Left lung (tissue), 4 donors: ENCODE measurements at regions not wholly inside any gene's neighbourhood (a gene's known extent, or its start where the extent isn't known, plus 50 kb on each side); places are given as distances from the start of the nearest gene placed in this dataset.

ENCODE experiments used
- ATAC-seq: fragments of 200-7000 bp; cut with Tn5 transposase; one replicate; pipeline ENCODE4 v1.9.1; 2020; ENCODE audit warnings: moderate library complexity
- DNase-seq, 4 donors: peaks; one replicate each; pipeline ENCODE4 v3.0.0-alpha.2; 2013 to 2020
- H3K27ac ChIP-seq, 2 donors: fragments of 200-600 bp; sonication (generic) in 1 of 2; one replicate each; pipeline versions ENCODE4 v1.5.0 to v1.8.0; 2020 to 2021
- H3K27me3 ChIP-seq, 2 donors: fragments of 200-600 bp; sonication (generic) in 1 of 2; one replicate each; pipeline versions ENCODE4 v1.5.0 to v1.8.0; 2020 to 2021
- H3K36me3 ChIP-seq, 2 donors: fragments of 200-600 bp; sonication (generic) in 1 of 2; one replicate each; pipeline versions ENCODE4 v1.5.0 to v1.8.0; 2020 to 2021
- H3K4me1 ChIP-seq, 2 donors: fragments of 200-600 bp; one replicate each; pipeline ENCODE4 v1.8.0; 2021
- H3K4me3 ChIP-seq, 2 donors: fragments of 200-600 bp; sonication (generic) in 1 of 2; one replicate each; pipeline versions ENCODE4 v1.5.0 to v1.8.0; 2020 to 2021; ENCODE audit warnings: mild to moderate bottlenecking in 1 of 2
- H3K9me3 ChIP-seq, 2 donors: fragments of 200-600 bp; sonication (generic) in 1 of 2; one replicate each; pipeline versions ENCODE4 v1.5.0 to v1.8.0; 2020 to 2021
- intact Hi-C, 2 donors: fragments of 100-400 bp; cut with DNase I; formaldehyde crosslinking; loops; one replicate each; pipeline versions ENCODE4 v1.11.2 to v1.14.2; 2022
- TF ChIP-seq, protein P1 (sequence below), 2 donors: fragments of 200-600 bp; sonication (generic) in 1 of 2; IDR thresholded peaks; one replicate each; pipeline versions ENCODE4 v1.5.0 to v1.8.0; 2021; ENCODE audit warnings: antibody characterized with exemption in 2 of 2
- donor health status: DM: no; HTN: yes; CAD: no.
- donor health status: DM: no; HTN: no; CAD: no.

DNA sequence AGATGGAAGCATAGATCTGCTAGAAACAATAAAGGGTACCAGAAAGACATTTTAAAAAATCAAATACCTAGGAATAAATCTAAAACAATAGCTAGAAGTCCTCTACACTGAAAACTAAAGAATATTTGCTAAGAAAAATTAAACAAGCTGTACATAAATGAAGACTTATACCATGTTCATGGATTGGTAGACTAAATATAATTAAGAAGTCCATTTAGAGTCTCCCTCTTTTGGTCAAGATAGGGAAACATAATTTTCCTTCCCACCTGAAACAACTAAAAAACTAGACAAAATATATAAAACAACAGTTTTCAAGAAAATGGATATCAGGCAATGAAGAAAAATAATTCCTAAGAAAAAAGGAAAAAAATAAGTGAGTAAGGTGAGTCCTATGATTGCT, 120.0 kb upstream of the TAB2 start:
- H3K27me3 ChIP-seq: no peaks in the 10 kb centered on the region
- peaks cover 0 to 21% of the 10 kb centered on the region in 2 donors for H3K9me3 ChIP-seq
- no peaks in the 10 kb centered on the region for H3K4me1 ChIP-seq
- no peak for DNase-seq
- H3K36me3 ChIP-seq: no peaks in the 10 kb centered on the region
- no peak overlapping the region for H3K27ac ChIP-seq
- no peak for ATAC-seq
- TF ChIP-seq, protein P1, sequence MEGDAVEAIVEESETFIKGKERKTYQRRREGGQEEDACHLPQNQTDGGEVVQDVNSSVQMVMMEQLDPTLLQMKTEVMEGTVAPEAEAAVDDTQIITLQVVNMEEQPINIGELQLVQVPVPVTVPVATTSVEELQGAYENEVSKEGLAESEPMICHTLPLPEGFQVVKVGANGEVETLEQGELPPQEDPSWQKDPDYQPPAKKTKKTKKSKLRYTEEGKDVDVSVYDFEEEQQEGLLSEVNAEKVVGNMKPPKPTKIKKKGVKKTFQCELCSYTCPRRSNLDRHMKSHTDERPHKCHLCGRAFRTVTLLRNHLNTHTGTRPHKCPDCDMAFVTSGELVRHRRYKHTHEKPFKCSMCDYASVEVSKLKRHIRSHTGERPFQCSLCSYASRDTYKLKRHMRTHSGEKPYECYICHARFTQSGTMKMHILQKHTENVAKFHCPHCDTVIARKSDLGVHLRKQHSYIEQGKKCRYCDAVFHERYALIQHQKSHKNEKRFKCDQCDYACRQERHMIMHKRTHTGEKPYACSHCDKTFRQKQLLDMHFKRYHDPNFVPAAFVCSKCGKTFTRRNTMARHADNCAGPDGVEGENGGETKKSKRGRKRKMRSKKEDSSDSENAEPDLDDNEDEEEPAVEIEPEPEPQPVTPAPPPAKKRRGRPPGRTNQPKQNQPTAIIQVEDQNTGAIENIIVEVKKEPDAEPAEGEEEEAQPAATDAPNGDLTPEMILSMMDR (IDR thresholded peaks at IDR 0.05): no peak
- intact Hi-C loops: no loop called here
- no peak overlapping the region for H3K4me3 ChIP-seq

DNA sequence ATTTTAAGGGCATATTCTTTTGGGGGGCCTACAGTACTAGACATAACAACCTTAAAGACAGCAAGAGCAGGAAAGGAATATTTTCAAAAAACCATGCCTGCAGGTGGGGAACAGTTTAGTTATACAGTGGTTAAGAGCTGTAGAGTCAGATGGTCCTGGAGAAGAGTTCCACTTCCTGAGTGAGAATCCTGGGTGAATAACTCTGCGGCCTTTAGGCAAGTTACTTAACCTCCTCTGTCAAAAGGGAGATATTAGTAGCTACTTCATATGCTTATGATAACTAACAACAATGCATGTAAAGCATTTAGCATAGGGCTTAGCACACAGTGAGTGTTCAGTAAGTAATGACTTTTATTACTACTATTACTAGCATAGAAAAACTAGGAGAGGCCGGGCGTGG, 119.2 kb upstream of the TAB2 start:
- DNase-seq: no peak
- Histone ChIP-seq H3K9me3 (peaks cover 0 to 21% of the 10 kb centered on the region in 2 donors), H3K4me1 (no peaks in the 10 kb centered on the region), H3K27ac (no peak overlapping the region), H3K36me3 (no peaks in the 10 kb centered on the region), H3K27me3 (no peaks in the 10 kb centered on the region), H3K4me3 (no peak overlapping the region)
- TF ChIP-seq, protein P1 (IDR thresholded peaks at IDR 0.05): no peak
- no peak for ATAC-seq
- intact Hi-C loops: no loop called here

DNA sequence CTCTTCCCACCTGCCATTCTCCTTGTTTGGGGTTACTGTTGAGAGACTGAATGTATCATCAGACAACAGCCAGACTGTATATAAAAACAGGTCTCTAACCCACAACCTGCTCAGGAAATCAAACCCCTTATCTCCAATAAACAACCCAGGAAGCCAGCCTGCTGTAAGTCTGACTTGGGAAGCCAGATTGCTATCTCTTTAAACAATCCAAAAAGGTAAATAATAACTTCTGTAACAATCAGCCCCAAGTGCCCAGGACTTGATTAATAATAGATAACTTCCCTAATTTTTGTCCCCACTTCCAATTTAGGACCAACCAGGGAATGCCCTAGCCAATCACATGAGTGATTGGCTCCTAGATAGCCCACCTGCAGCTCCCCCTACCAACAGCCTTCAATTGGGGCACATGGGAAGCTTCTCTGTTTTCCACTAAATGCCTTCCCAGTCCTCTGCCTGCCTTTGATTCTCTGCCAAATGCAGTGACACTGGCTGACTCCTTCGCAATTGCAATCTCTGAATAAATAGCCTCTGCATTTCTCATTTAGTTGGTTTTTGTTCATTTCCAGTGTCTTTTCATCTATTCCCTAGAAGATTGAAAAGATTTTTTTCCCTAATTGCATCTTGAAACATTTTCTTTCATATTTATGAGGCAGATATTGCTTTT, 117.1 kb upstream of the TAB2 start:
- intact Hi-C loops: no loop called here
- no peak for ATAC-seq
- H3K27me3 ChIP-seq: no peaks in the 10 kb centered on the region
- H3K36me3 ChIP-seq: no peaks in the 10 kb centered on the region
- H3K4me1 ChIP-seq: no peaks in the 10 kb centered on the region
- TF ChIP-seq, protein P1 (IDR thresholded peaks at IDR 0.05): no peak
- no peak overlapping the region for H3K4me3 ChIP-seq
- H3K27ac ChIP-seq: no peak overlapping the region
- peaks cover 0 to 21% of the 10 kb centered on the region in 2 donors for H3K9me3 ChIP-seq
- DNase-seq: no peak

DNA sequence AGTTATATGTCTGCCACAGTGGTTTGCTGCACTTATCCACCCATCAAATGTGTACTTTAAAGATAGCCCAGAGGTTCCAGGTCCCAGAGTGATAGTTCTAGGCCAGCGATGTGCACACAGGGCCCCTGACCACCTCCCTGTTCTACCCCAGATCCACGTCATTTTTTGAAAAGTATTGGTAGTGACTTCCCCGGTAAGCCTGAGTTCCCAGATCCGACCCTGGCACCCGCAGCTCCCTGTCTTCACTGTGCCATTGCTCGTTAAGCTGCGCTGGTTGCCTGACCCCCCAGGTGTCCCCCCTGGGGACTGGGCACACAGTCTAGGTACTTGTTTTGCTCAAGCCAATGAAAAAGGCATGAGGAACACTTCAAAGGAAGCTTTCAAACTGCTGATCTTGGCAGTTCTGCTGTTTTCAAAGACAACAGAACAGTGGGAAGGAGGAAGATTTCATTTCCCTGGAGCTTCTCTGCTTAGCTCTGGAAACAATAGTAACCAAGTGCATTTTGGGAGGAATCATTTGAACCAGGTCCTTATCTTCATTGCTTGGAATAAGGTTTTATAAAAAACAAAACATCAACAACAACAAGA, 116.3 kb upstream of the TAB2 start:
- TF ChIP-seq, protein P1 (IDR thresholded peaks at IDR 0.05): no peak
- ATAC-seq (no peak), DNase-seq (no peak)
- Histone ChIP-seq H3K4me3 (no peak overlapping the region), H3K36me3 (no peaks in the 10 kb centered on the region), H3K4me1 (no peaks in the 10 kb centered on the region), H3K27ac (no peak overlapping the region), H3K27me3 (no peaks in the 10 kb centered on the region), H3K9me3 (peaks cover 0 to 21% of the 10 kb centered on the region in 2 donors)
- intact Hi-C loops: no loop called here

DNA sequence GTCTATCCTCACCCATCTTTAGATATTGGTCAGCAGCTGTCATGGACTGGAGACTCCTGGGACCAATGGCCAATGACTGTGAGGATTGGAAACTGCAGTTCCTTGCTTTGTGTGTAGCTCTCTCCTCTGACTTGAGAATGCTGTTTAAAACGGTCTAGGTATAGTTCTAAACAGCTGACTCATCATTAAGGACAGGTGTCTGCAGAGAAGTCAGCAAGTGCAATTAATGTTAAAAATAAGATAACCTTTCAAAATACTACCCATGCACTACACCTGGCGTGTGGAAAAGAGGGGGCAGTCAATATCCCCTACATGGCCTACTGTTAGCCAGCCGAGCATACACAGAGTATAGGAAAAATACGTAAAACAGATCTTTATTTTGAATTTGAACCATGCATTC, 115.4 kb upstream of the TAB2 start:
- DNase-seq (no peak), ATAC-seq (no peak)
- H3K27me3 ChIP-seq: no peaks in the 10 kb centered on the region
- H3K36me3 ChIP-seq: no peaks in the 10 kb centered on the region
- intact Hi-C loops: no loop called here
- peaks cover 0 to 21% of the 10 kb centered on the region in 2 donors for H3K9me3 ChIP-seq
- H3K4me1 ChIP-seq: no peaks in the 10 kb centered on the region
- H3K27ac ChIP-seq: no peak overlapping the region
- no peak overlapping the region for H3K4me3 ChIP-seq
- TF ChIP-seq, protein P1 (IDR thresholded peaks at IDR 0.05): no peak
